ENCODE measurements at regions not wholly inside any gene's neighbourhood (a gene's known extent, or its start where the extent isn't known, plus 50 kb on each side); places are given as distances from the start of the nearest gene placed in this dataset.

DNA sequence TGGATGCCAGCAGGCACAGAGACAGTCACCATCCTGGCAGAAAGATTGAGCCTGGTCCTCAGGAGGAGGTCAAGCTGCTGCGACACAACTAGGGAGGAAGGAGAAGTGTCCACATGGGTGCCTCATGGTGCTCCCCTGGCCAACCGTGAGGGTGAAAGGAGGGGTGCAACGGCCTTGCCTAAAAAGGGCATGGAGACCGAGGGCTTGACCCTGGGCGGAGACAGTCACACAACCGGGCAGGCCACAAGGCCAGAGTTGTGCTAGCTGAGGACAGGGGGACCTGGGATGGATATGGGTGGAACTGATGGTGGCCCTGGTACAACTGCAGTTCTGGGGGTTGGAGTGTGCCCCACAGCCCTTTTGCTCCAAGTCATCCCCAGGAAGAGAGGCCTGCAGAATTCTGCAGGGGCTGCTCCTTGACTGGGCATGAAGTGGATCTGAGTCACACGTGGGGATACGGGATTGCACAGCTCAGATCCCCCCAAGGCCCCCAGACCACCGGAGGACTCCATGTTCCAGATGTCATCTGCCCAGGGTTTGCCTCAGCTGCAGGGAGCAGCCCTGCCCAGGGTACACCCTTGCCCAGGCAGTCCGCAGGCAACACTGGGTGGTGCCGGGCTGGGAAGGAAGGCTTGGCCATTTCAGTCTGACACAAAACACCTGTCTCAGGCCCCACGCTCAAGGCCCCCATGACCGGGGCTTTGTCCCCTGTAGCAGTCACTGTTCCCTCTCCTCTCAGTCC lies 602.3 kb upstream of the MGMT start:
- DNase-seq, result no peak

- peak in 1 of 5 experiments; percentile 5 for DNase-seq
These were observed 601.4 kb upstream of the MGMT start for GRCh38 chr10:128865436-128866195.

DNA sequence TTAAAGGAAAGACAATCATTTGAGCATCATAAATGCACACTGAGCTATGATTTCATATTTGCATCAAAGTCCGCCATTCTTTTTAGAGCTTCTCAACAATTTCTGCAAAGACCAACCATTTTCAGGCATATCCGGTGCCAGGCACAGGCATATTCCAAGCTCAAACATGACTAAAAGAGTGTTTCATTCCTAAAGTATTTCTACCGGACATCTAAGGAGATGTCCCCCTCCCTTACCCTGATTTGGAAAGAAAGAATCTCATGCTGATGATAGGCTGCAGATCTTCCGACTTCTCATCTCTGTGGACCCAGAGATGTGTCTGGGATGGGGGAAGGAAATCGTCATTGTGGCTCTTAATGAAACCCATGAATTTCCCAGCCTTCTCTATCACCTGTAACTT lies 600.5 kb upstream of the MGMT start:
- no peak for DNase-seq

DNA sequence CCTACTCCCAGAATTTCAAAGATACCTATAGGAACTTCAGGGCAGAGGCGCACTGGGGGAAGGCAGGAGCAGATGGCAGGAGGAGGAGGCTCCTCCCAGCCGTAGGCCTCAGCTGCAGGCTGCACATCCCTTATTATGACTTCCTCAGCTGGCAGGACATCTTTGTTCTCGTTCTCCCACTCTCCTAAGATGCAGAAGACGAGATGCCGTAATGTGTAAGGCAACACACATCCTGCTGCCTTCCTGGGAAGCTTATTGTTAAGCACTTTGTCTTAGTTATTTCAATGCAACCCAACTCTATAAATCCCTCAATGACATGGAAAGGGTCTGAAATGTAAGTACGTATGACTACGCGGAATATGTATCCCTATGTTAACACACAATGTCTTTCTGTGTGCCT lies 599.8 kb upstream of the MGMT start:
- DNase-seq, result no peak

GRCh38 chr10:128867819-128868218 lies 599.2 kb upstream of the MGMT start:
- DNase-seq, result no peak

DNA sequence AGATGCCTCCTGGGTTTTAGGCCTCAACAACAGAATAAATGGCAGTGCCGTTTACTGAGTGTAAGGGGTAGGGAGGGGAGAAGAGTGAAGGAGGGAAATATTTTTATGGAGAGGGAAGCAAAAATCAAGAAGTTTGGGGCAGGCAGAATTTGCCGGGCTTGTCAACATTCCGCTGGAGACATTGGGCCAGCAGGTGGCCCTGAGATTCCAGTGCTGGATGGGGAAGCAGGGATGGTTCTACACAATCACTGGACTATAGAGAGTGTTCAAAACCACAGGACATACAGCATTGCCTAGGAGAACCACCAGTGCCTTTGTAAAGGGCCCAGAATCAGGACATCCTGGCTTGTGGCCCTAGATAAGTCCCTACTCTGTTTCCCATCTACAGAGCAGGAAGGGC lies 598.6 kb upstream of the MGMT start:
- DNase-seq, result no peak

DNA sequence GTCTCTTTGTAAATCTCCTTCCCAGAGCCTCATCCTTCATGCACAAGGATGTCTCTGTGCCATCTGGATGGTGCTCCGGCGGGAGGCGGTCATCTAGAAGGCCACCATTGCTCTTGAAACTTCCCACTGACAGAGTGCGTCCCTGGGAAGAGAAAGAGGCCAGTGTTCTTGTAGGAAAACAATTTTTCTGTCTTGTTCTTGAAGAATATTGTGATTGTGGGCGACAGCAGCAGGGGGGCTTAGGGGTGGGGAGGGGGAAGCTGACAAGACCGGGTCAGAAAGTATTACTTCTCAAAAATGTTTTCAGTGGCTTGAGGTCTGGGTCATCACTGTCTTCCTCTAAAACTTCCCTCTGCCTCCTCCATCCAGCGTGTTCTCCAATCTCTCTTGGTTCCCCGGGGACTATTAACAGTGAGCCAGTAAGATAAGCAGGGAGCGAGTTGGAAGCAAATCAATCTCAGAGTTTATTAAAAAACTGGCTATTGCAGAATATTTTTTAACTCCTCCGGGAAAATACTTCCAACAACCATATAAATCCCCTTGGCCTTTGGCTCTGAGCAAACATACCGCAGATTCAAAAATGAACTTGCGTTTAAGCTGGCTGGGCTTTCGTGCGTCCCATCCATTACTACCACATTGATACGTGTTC lies 597.8 kb upstream of the MGMT start:
- DNase-seq, result no peak

- no peak for DNase-seq
These were observed 596.0 kb upstream of the MGMT start for GRCh38 chr10:128870830-128871597.

- DNase-seq, result no peak
These were observed 595.3 kb upstream of the MGMT start for GRCh38 chr10:128871671-128872231.

DNA sequence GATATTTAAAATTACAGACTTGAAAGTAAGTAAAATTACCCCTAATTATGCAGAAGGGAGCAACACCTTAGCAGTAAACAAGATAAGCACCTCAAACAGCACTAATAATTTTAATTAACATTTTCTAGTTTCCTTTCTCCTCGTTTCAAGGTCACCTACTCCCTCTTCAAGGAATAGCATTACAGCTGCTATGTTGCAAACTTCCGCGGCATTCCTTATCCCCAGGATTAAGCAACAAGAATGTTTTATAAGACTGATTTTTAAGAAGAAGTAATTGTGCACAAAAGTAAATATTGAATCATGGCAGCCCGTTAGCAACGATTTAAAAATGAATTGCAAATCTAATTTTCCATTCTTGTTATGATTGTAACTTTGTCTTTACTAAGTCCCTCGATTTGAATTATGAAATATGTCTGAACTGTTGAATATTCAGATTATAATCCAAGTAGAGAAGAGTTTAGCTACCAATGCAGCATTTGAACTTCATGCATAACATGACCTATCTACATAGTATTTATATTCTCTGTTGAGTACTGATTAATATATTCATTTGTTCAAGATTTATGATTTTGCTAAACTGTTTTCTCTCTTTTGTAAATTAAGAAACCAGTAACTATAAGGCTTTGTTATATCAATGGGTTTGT lies 593.5 kb upstream of the MGMT start:
- DNase-seq, result no peak

GRCh38 chr10:128874331-128874730 lies 592.7 kb upstream of the MGMT start:
- DNase-seq, result no peak

GRCh38 chr10:128875030-128875744 lies 591.9 kb upstream of the MGMT start:
- DNase-seq, result no peak

GRCh38 chr10:128875956-128876736 lies 590.9 kb upstream of the MGMT start:
- DNase-seq, result no peak

GRCh38 chr10:128877141-128877540 lies 589.9 kb upstream of the MGMT start:
- no peak for DNase-seq

DNA sequence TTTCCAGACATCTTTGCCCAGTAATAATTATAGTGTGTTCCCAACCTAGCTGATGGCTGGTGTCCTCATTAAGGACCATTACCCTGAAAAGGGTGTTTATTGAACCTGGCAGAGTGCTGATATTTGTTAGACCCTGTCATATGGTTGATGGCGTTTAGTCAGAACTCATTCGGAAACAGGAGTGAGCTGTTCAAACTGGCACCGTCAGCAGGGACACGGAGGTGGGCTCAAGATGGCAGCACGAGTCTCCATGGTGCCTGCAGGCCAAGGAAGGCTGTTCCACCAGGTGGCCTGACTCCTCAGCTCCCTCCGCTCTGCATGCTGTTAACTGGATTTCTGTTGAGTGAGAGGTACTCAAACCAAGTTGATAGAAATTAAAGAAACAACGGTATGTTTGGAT lies 589.1 kb upstream of the MGMT start:
- no peak for DNase-seq

- DNase-seq, result no peak
These were observed 588.0 kb upstream of the MGMT start for GRCh38 chr10:128879030-128879429.

- no peak for DNase-seq
These were observed 587.5 kb upstream of the MGMT start for GRCh38 chr10:128879441-128880140.

DNA sequence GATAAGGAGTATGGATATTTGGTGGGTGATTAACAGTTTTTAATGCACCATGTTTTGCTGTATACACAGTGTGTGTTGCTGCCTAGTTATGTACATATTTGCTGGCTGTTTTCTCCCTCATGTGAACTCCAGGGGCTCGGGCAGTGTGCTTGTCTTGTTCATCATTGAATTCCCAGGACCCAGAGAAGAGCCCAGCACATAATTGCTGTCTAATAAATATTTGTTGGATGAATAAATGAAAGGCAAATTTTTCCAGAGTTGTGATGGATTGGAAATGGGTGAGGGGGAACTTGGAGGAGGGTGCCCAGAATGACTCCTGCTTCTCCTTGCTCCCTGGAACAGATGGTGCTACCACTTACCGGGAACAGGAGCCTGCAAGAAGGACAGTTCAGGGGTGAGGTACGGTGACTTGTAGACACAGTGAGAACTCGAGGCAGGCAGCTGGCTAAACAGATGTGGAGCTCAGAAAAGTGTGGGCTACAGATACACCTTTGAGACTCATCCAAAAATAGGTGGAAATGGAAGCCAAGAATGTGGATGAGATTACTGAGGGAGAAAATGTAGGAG lies 586.8 kb upstream of the MGMT start:
- DNase-seq, result no peak

GRCh38 chr10:128881086-128881485 lies 586.0 kb upstream of the MGMT start:
- DNase-seq, result no peak
